WTC11 (cell line): ENCODE measurements at regions not wholly inside any gene's neighbourhood (a gene's known extent, or its start where the extent isn't known, plus 50 kb on each side); places are given as distances from the start of the nearest gene placed in this dataset.

Experiments
- ATAC-seq: fragments of 200-7000 bp; cut with Tn5 transposase; 2 replicates; pipeline ENCODE4 v1.10.0; 2021; ENCODE audit warnings: mild to moderate bottlenecking, moderate library complexity
- CTCF ChIA-PET: fragments of 300-600 bp; sonication (Branson Sonifier 250); formaldehyde crosslinking; loops from one replicate; lab custom pipeline; 2021; ENCODE audit warnings: antibody characterized with exemption; lab: Charles Lee
- POLR2A ChIA-PET: fragments of 350-600 bp; sonication (Branson Sonifier 250); formaldehyde crosslinking; loops from one replicate; lab custom pipeline; 2021; ENCODE audit warnings: antibody characterized with exemption; lab: Charles Lee
- DNase-seq: peaks from one replicate; pipeline ENCODE4 v3.0.0; 2021; ENCODE audit warnings: low spot score
- H3K27ac Mint-ChIP-seq: 2 replicates; pipeline ENCODE4 v1.8.0; 2021; ENCODE audit warnings: mixed read lengths
- H3K27me3 Mint-ChIP-seq: 2 replicates; pipeline ENCODE4 v1.8.0; 2021; ENCODE audit warnings: low read depth, mild to moderate bottlenecking, moderate library complexity, mixed read lengths
- H3K36me3 Mint-ChIP-seq: 2 replicates; pipeline ENCODE4 v1.8.0; 2021; ENCODE audit warnings: mixed read lengths
- H3K4me1 Mint-ChIP-seq: 2 replicates; pipeline ENCODE4 v1.8.0; 2022; ENCODE audit warnings: mixed read lengths
- H3K4me3 Mint-ChIP-seq: 2 replicates; pipeline ENCODE4 v1.8.0; 2021; ENCODE audit warnings: mild to moderate bottlenecking, moderate library complexity, mixed read lengths
- H3K9me3 Mint-ChIP-seq: 2 replicates; pipeline ENCODE4 v1.8.0; 2021; ENCODE audit warnings: mixed read lengths
- CBFB ChIP-seq: sonication (generic); formaldehyde crosslinking; IDR thresholded peaks from 2 replicates; pipeline ENCODE4 v1.8.1; 2022; ENCODE audit warnings: mild to moderate bottlenecking, low read depth, missing genetic modification reagents
- CREB1 ChIP-seq: sonication (generic); formaldehyde crosslinking; IDR thresholded peaks from 2 replicates; pipeline ENCODE4 v1.8.0; 2023; ENCODE audit warnings: mild to moderate bottlenecking, missing genetic modification reagents
- ELF4 ChIP-seq: sonication (generic); formaldehyde crosslinking; IDR thresholded peaks from 2 replicates; pipeline ENCODE4 v1.8.1; 2022; ENCODE audit warnings: low read depth, mild to moderate bottlenecking, moderate library complexity, missing genetic modification reagents
- FOXJ3 ChIP-seq: sonication (generic); formaldehyde crosslinking; IDR thresholded peaks from 2 replicates; pipeline ENCODE4 v1.9.0; 2021; ENCODE audit warnings: missing genetic modification reagents, mild to moderate bottlenecking, borderline replicate concordance
- GRHL2 ChIP-seq: fragments of 250-450 bp; sonication (Bioruptor Pico); IDR thresholded peaks from 2 replicates; pipeline ENCODE4 v1.8.0; 2022; ENCODE audit warnings: mild to moderate bottlenecking, moderate library complexity; ENCODE audit not compliant: insufficient replicate concordance, severe bottlenecking
- SOX15 ChIP-seq: fragments of 250-450 bp; sonication (Bioruptor Pico); IDR thresholded peaks from 2 replicates; pipeline ENCODE4 v1.9.0; 2021; ENCODE audit warnings: mild to moderate bottlenecking
- TEAD1 ChIP-seq: sonication (generic); formaldehyde crosslinking; IDR thresholded peaks from 2 replicates; pipeline ENCODE4 v1.8.0; 2022; ENCODE audit warnings: mild to moderate bottlenecking, missing genetic modification reagents
- TF ChIP-seq, protein P1 (sequence below): fragments of 250-450 bp; sonication (Bioruptor Pico); IDR thresholded peaks from 2 replicates; pipeline ENCODE4 v1.9.0; 2021; ENCODE audit warnings: mild to moderate bottlenecking
- TF ChIP-seq, protein P2 (sequence below): sonication (generic); formaldehyde crosslinking; IDR thresholded peaks from 2 replicates; pipeline ENCODE4 v1.8.0; 2023; ENCODE audit warnings: mild to moderate bottlenecking, missing genetic modification reagents
- TF ChIP-seq, protein P3 (sequence below): fragments of 250-450 bp; sonication (Bioruptor Pico); IDR thresholded peaks from 2 replicates; pipeline ENCODE4 v1.8.0; 2021; ENCODE audit warnings: mild to moderate bottlenecking
- TF ChIP-seq, protein P4 (sequence below): sonication (generic); formaldehyde crosslinking; IDR thresholded peaks from 2 replicates; pipeline ENCODE4 v1.8.1; 2023; ENCODE audit warnings: mild to moderate bottlenecking, moderate library complexity, missing genetic modification reagents
- TF ChIP-seq, protein P5 (sequence below): sonication (generic); formaldehyde crosslinking; IDR thresholded peaks from 2 replicates; pipeline ENCODE4 v1.8.1; 2023; ENCODE audit warnings: mild to moderate bottlenecking, missing genetic modification reagents, moderate library complexity
- TF ChIP-seq, protein P6 (sequence below): fragments of 250-450 bp; sonication (Bioruptor Pico); IDR thresholded peaks from 2 replicates; pipeline ENCODE4 v1.9.0; 2021; ENCODE audit warnings: mild to moderate bottlenecking
- TF ChIP-seq, protein P7 (sequence below): sonication (generic); formaldehyde crosslinking; IDR thresholded peaks from 2 replicates; pipeline ENCODE4 v1.8.0; 2022; ENCODE audit warnings: missing genetic modification reagents

DNA sequence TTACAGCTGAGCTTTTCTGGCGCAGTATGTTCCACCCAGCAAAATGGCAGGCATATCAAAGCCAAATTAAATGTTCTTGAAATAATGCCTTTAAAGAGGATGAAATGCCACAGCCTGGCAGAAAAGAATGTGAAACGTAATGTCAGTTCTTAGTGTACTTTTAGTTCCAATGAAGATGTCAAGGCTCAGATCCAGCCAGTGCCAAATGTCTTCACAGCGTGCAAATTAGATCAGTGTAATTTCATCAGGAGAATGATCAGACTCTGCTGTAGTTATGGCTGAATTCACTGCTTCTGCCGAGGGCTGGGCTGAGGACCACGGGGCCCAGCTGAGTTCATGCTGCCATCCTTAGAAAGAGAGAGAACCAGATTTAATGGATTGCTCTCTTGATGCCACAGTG, 78.7 kb upstream of the ITGA4 start:
- H3K27ac Mint-ChIP-seq = no peak overlapping the region
- 0 out of 2 replicates have a peak, but pooled peaks cover 1% of the 10 kb centered on the region for H3K9me3 Mint-ChIP-seq
- H3K4me3 Mint-ChIP-seq = no peak overlapping the region
- ChIA-PET CTCF (no interaction called here), POLR2A (no interaction called here)
- no peaks in the 10 kb centered on the region for H3K27me3 Mint-ChIP-seq
- no peak for TF ChIP-seq TEAD1 (CRISPR knock-in tag)
- TF ChIP-seq, protein P1, sequence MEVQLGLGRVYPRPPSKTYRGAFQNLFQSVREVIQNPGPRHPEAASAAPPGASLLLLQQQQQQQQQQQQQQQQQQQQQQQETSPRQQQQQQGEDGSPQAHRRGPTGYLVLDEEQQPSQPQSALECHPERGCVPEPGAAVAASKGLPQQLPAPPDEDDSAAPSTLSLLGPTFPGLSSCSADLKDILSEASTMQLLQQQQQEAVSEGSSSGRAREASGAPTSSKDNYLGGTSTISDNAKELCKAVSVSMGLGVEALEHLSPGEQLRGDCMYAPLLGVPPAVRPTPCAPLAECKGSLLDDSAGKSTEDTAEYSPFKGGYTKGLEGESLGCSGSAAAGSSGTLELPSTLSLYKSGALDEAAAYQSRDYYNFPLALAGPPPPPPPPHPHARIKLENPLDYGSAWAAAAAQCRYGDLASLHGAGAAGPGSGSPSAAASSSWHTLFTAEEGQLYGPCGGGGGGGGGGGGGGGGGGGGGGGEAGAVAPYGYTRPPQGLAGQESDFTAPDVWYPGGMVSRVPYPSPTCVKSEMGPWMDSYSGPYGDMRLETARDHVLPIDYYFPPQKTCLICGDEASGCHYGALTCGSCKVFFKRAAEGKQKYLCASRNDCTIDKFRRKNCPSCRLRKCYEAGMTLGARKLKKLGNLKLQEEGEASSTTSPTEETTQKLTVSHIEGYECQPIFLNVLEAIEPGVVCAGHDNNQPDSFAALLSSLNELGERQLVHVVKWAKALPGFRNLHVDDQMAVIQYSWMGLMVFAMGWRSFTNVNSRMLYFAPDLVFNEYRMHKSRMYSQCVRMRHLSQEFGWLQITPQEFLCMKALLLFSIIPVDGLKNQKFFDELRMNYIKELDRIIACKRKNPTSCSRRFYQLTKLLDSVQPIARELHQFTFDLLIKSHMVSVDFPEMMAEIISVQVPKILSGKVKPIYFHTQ = no peak
- TF ChIP-seq ELF4 (CRISPR knock-in tag) = no peak
- TF ChIP-seq, protein P2, sequence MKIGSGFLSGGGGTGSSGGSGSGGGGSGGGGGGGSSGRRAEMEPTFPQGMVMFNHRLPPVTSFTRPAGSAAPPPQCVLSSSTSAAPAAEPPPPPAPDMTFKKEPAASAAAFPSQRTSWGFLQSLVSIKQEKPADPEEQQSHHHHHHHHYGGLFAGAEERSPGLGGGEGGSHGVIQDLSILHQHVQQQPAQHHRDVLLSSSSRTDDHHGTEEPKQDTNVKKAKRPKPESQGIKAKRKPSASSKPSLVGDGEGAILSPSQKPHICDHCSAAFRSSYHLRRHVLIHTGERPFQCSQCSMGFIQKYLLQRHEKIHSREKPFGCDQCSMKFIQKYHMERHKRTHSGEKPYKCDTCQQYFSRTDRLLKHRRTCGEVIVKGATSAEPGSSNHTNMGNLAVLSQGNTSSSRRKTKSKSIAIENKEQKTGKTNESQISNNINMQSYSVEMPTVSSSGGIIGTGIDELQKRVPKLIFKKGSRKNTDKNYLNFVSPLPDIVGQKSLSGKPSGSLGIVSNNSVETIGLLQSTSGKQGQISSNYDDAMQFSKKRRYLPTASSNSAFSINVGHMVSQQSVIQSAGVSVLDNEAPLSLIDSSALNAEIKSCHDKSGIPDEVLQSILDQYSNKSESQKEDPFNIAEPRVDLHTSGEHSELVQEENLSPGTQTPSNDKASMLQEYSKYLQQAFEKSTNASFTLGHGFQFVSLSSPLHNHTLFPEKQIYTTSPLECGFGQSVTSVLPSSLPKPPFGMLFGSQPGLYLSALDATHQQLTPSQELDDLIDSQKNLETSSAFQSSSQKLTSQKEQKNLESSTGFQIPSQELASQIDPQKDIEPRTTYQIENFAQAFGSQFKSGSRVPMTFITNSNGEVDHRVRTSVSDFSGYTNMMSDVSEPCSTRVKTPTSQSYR (CRISPR knock-in tag) = no peak
- TF ChIP-seq CBFB (CRISPR knock-in tag) = no peak
- TF ChIP-seq, protein P3, sequence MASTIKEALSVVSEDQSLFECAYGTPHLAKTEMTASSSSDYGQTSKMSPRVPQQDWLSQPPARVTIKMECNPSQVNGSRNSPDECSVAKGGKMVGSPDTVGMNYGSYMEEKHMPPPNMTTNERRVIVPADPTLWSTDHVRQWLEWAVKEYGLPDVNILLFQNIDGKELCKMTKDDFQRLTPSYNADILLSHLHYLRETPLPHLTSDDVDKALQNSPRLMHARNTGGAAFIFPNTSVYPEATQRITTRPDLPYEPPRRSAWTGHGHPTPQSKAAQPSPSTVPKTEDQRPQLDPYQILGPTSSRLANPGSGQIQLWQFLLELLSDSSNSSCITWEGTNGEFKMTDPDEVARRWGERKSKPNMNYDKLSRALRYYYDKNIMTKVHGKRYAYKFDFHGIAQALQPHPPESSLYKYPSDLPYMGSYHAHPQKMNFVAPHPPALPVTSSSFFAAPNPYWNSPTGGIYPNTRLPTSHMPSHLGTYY = no peak
- TF ChIP-seq, protein P4, sequence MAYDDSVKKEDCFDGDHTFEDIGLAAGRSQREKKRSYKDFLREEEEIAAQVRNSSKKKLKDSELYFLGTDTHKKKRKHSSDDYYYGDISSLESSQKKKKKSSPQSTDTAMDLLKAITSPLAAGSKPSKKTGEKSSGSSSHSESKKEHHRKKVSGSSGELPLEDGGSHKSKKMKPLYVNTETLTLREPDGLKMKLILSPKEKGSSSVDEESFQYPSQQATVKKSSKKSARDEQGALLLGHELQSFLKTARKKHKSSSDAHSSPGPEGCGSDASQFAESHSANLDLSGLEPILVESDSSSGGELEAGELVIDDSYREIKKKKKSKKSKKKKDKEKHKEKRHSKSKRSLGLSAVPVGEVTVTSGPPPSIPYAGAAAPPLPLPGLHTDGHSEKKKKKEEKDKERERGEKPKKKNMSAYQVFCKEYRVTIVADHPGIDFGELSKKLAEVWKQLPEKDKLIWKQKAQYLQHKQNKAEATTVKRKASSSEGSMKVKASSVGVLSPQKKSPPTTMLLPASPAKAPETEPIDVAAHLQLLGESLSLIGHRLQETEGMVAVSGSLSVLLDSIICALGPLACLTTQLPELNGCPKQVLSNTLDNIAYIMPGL = no peak
- TF ChIP-seq FOXJ3 (CRISPR knock-in tag) = no peak
- TF ChIP-seq, protein P5, sequence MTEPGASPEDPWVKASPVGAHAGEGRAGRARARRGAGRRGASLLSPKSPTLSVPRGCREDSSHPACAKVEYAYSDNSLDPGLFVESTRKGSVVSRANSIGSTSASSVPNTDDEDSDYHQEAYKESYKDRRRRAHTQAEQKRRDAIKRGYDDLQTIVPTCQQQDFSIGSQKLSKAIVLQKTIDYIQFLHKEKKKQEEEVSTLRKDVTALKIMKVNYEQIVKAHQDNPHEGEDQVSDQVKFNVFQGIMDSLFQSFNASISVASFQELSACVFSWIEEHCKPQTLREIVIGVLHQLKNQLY (CRISPR knock-in tag) = no peak
- TF ChIP-seq SOX15 (CRISPR knock-in tag) = no peak
- TF ChIP-seq CREB1 (CRISPR knock-in tag) = no peak
- TF ChIP-seq GRHL2 (CRISPR knock-in tag) = no peak
- TF ChIP-seq, protein P6, sequence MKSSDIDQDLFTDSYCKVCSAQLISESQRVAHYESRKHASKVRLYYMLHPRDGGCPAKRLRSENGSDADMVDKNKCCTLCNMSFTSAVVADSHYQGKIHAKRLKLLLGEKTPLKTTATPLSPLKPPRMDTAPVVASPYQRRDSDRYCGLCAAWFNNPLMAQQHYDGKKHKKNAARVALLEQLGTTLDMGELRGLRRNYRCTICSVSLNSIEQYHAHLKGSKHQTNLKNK (CRISPR knock-in tag) = no peak
- TF ChIP-seq, protein P7, sequence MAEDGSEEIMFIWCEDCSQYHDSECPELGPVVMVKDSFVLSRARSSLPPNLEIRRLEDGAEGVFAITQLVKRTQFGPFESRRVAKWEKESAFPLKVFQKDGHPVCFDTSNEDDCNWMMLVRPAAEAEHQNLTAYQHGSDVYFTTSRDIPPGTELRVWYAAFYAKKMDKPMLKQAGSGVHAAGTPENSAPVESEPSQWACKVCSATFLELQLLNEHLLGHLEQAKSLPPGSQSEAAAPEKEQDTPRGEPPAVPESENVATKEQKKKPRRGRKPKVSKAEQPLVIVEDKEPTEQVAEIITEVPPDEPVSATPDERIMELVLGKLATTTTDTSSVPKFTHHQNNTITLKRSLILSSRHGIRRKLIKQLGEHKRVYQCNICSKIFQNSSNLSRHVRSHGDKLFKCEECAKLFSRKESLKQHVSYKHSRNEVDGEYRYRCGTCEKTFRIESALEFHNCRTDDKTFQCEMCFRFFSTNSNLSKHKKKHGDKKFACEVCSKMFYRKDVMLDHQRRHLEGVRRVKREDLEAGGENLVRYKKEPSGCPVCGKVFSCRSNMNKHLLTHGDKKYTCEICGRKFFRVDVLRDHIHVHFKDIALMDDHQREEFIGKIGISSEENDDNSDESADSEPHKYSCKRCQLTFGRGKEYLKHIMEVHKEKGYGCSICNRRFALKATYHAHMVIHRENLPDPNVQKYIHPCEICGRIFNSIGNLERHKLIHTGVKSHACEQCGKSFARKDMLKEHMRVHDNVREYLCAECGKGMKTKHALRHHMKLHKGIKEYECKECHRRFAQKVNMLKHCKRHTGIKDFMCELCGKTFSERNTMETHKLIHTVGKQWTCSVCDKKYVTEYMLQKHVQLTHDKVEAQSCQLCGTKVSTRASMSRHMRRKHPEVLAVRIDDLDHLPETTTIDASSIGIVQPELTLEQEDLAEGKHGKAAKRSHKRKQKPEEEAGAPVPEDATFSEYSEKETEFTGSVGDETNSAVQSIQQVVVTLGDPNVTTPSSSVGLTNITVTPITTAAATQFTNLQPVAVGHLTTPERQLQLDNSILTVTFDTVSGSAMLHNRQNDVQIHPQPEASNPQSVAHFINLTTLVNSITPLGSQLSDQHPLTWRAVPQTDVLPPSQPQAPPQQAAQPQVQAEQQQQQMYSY (CRISPR knock-in tag) = no peak
- H3K36me3 Mint-ChIP-seq = no peaks in the 10 kb centered on the region
- no peak for ATAC-seq
- DNase-seq = no peak
- H3K4me1 Mint-ChIP-seq = peaks cover 3% of the 10 kb centered on the region
